SK-N-SH treated with all-trans-retinoic acid at 6 μM for 48 hours (cell line): ENCODE measurements at regions not wholly inside any gene's neighbourhood (a gene's known extent, or its start where the extent isn't known, plus 50 kb on each side); places are given as distances from the start of the nearest gene placed in this dataset.

Experiments used
- SNAI2 ChIP-seq: fragments of 250-450 bp; sonication (Bioruptor Pico); IDR thresholded peaks from 2 replicates; pipeline ENCODE4 v1.5.0; 2020; ENCODE audit warnings: mild to moderate bottlenecking, moderate library complexity
- TF ChIP-seq, protein P1 (sequence below): fragments of 250-450 bp; sonication (Bioruptor Pico); IDR thresholded peaks from 2 replicates; pipeline ENCODE4 v1.8.0; 2020; ENCODE audit warnings: mild to moderate bottlenecking, moderate library complexity, borderline replicate concordance

DNA sequence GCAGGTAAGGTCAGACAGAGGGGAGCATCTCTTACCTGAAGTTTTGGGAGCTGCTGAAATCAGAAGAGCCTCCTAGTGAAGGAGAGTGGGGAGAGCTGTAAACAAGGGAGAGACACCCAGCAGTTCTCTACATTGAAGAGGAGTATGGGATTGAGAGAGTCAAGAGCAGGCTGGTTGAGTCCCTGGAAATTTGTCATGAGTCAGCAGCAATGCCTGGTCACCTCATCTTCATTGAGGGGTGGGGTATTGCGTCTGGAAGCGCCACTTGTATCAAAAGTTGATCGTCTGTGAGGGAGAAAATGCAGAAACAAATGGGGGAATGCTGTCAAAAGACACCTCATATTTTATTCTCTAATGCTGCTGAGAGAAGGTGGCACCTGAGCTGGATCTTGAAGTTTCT is 256.6 kb upstream of the CFAP20DC start:
- TF ChIP-seq, protein P1, sequence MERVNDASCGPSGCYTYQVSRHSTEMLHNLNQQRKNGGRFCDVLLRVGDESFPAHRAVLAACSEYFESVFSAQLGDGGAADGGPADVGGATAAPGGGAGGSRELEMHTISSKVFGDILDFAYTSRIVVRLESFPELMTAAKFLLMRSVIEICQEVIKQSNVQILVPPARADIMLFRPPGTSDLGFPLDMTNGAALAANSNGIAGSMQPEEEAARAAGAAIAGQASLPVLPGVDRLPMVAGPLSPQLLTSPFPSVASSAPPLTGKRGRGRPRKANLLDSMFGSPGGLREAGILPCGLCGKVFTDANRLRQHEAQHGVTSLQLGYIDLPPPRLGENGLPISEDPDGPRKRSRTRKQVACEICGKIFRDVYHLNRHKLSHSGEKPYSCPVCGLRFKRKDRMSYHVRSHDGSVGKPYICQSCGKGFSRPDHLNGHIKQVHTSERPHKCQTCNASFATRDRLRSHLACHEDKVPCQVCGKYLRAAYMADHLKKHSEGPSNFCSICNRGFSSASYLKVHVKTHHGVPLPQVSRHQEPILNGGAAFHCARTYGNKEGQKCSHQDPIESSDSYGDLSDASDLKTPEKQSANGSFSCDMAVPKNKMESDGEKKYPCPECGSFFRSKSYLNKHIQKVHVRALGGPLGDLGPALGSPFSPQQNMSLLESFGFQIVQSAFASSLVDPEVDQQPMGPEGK (CRISPR knock-in tag) = no peak
- no peak for TF ChIP-seq SNAI2 (CRISPR knock-in tag)
